ENCODE measurements at regions not wholly inside any gene's neighbourhood (a gene's known extent, or its start where the extent isn't known, plus 50 kb on each side); places are given as distances from the start of the nearest gene placed in this dataset.
A peak's percentile ranks its signal among the peaks of the same experiment; 100 is the strongest.

GRCh38 chr4:13190093-13190721 lies 293.9 kb downstream of the RAB28 start:
- DNase-seq (no peak), ATAC-seq (ENCODE audit: low FRiP score in 2 of 2) (peak in 1 of 2 donors; percentile 42)
- 82 to 84% methylated on average over 6 of the region's 6 CpGs for WGBS, 2 donors
- TF ChIP-seq POLR2AphosphoS5 (IDR thresholded peaks at IDR 0.05): no peak
- no peak for TF ChIP-seq POLR2A (IDR thresholded peaks at IDR 0.05)
- TF ChIP-seq CTCF (IDR thresholded peaks at IDR 0.05): no peak
- TF ChIP-seq EP300 (IDR thresholded peaks at IDR 0.05): no peak
- H3K27me3 ChIP-seq: no peaks in the 10 kb centered on the region
- H3K9me3 ChIP-seq: peaks cover 0 to 5% (median 0%) of the 10 kb centered on the region in 4 donors
- no peak overlapping the region for H3K4me3 ChIP-seq
- no peaks in the 10 kb centered on the region for H3K36me3 ChIP-seq
- H3K4me1 ChIP-seq: no peaks in the 10 kb centered on the region
- no peak overlapping the region for H3K27ac ChIP-seq

GRCh38 chr4:13184199-13184598 lies 299.9 kb downstream of the RAB28 start:
- WGBS, 2 donors: 93 to 94% methylated on average over 2 of the region's 2 CpGs

GRCh38 chr4:13182133-13182532 lies 302.0 kb downstream of the RAB28 start:
- H3K36me3 ChIP-seq: no peaks in the 10 kb centered on the region
- H3K9me3 ChIP-seq: peaks cover 0 to 8% (median 0%) of the 10 kb centered on the region in 4 donors
- no peak overlapping the region for H3K4me3 ChIP-seq
- no peak for TF ChIP-seq CTCF (IDR thresholded peaks at IDR 0.05)
- TF ChIP-seq POLR2A (IDR thresholded peaks at IDR 0.05): no peak
- no peak for TF ChIP-seq POLR2AphosphoS5 (IDR thresholded peaks at IDR 0.05)
- no peak for TF ChIP-seq EP300 (IDR thresholded peaks at IDR 0.05)
- no peak overlapping the region for H3K27ac ChIP-seq
- no peaks in the 10 kb centered on the region for H3K27me3 ChIP-seq
- no peaks in the 10 kb centered on the region for H3K4me1 ChIP-seq
- DNase-seq (no peak), ATAC-seq (ENCODE audit: low FRiP score in 2 of 2) (no peak)

More at GRCh38 chr4:13184199-13184598, 299.9 kb downstream of the RAB28 start:
- DNase-seq (no peak), ATAC-seq (ENCODE audit: low FRiP score in 2 of 2) (no peak)
- TF ChIP-seq CTCF (IDR thresholded peaks at IDR 0.05) (no peak), EP300 (IDR thresholded peaks at IDR 0.05) (no peak), POLR2AphosphoS5 (IDR thresholded peaks at IDR 0.05) (no peak), POLR2A (IDR thresholded peaks at IDR 0.05) (no peak)
- Histone ChIP-seq H3K36me3 (no peaks in the 10 kb centered on the region), H3K27me3 (no peaks in the 10 kb centered on the region), H3K27ac (no peak overlapping the region), H3K4me1 (no peaks in the 10 kb centered on the region), H3K4me3 (no peak overlapping the region), H3K9me3 (peaks cover 0 to 8% (median 0%) of the 10 kb centered on the region in 4 donors)

- TF ChIP-seq POLR2A (IDR thresholded peaks at IDR 0.05) (no peak), CTCF (IDR thresholded peaks at IDR 0.05) (no peak), EP300 (IDR thresholded peaks at IDR 0.05) (no peak), POLR2AphosphoS5 (IDR thresholded peaks at IDR 0.05) (no peak)
- H3K4me1 ChIP-seq: no peaks in the 10 kb centered on the region
- WGBS, 2 donors: 75 to 81% methylated on average over 4 of the region's 4 CpGs
- no peak overlapping the region for H3K27ac ChIP-seq
- H3K27me3 ChIP-seq: no peaks in the 10 kb centered on the region
- H3K4me3 ChIP-seq: no peak overlapping the region
- H3K36me3 ChIP-seq: no peaks in the 10 kb centered on the region
- H3K9me3 ChIP-seq: peaks cover 0 to 8% (median 0%) of the 10 kb centered on the region in 4 donors
- ATAC-seq (ENCODE audit: low FRiP score in 2 of 2): no peak
- no peak for DNase-seq
Observed at GRCh38 chr4:13181681-13182080, 302.5 kb downstream of the RAB28 start.

- Histone ChIP-seq H3K36me3 (no peaks in the 10 kb centered on the region), H3K27me3 (no peaks in the 10 kb centered on the region), H3K27ac (no peak overlapping the region), H3K9me3 (peaks cover 0 to 8% (median 0%) of the 10 kb centered on the region in 4 donors), H3K4me1 (no peaks in the 10 kb centered on the region), H3K4me3 (no peak overlapping the region)
- TF ChIP-seq POLR2A (IDR thresholded peaks at IDR 0.05): no peak
- no peak for TF ChIP-seq POLR2AphosphoS5 (IDR thresholded peaks at IDR 0.05)
- no peak for TF ChIP-seq CTCF (IDR thresholded peaks at IDR 0.05)
- no peak for TF ChIP-seq EP300 (IDR thresholded peaks at IDR 0.05)
- no peak for ATAC-seq (ENCODE audit: low FRiP score in 2 of 2)
- no peak for DNase-seq
Observed at GRCh38 chr4:13180701-13181100, 303.4 kb downstream of the RAB28 start.
